ENCODE measurements at regions not wholly inside any gene's neighbourhood (a gene's known extent, or its start where the extent isn't known, plus 50 kb on each side); places are given as distances from the start of the nearest gene placed in this dataset.

DNA sequence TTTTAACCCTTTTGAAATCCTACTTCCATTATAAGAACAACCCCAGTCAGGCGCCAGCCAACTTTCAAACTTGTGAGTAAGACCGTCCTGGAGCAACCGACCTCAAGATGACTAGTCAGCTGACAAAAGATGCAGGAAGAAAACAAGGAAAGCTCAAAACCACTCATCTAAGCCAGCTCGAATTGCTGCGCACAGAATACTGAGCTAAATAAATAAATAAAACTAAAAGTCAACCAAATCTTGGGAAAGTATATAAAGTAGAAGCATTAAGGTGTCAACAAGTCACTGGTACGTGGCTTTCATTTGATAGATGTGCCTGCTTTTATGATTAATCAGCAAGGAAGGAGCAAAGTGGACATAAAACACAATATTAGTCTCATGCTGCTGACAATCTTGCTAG lies 1269.8 kb downstream of the XPNPEP1 start:
- no peak for TF ChIP-seq CTCF (IDR thresholded peaks at IDR 0.05)
- TF ChIP-seq POLR2AphosphoS5 (IDR thresholded peaks at IDR 0.05; ENCODE audit: low read depth, low read length) = no peak
- TF ChIP-seq, protein P1, sequence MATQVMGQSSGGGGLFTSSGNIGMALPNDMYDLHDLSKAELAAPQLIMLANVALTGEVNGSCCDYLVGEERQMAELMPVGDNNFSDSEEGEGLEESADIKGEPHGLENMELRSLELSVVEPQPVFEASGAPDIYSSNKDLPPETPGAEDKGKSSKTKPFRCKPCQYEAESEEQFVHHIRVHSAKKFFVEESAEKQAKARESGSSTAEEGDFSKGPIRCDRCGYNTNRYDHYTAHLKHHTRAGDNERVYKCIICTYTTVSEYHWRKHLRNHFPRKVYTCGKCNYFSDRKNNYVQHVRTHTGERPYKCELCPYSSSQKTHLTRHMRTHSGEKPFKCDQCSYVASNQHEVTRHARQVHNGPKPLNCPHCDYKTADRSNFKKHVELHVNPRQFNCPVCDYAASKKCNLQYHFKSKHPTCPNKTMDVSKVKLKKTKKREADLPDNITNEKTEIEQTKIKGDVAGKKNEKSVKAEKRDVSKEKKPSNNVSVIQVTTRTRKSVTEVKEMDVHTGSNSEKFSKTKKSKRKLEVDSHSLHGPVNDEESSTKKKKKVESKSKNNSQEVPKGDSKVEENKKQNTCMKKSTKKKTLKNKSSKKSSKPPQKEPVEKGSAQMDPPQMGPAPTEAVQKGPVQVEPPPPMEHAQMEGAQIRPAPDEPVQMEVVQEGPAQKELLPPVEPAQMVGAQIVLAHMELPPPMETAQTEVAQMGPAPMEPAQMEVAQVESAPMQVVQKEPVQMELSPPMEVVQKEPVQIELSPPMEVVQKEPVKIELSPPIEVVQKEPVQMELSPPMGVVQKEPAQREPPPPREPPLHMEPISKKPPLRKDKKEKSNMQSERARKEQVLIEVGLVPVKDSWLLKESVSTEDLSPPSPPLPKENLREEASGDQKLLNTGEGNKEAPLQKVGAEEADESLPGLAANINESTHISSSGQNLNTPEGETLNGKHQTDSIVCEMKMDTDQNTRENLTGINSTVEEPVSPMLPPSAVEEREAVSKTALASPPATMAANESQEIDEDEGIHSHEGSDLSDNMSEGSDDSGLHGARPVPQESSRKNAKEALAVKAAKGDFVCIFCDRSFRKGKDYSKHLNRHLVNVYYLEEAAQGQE (IDR thresholded peaks at IDR 0.05; ENCODE audit: insufficient read depth in 1 of 2, low read depth in 2 of 2, low read length in 1 of 2) = no peak
- TF ChIP-seq TCF7L2 (IDR thresholded peaks at IDR 0.05; ENCODE audit: low read depth, low read length) = no peak

Measured in Panc1 (cell line).